Kidney epithelial cell (primary cell): ENCODE measurements at regions not wholly inside any gene's neighbourhood (a gene's known extent, or its start where the extent isn't known, plus 50 kb on each side); places are given as distances from the start of the nearest gene placed in this dataset.
A peak's percentile ranks its signal among the peaks of the same experiment; 100 is the strongest.

Experiments used
- DNase-seq: peaks from one replicate; pipeline ENCODE4 v3.0.0-alpha.2; 2010; ENCODE audit warnings: low read depth
- H3K27me3 ChIP-seq: 2 replicates; pipeline ENCODE4 v1.6.0; 2011; ENCODE audit warnings: low read length; ENCODE audit not compliant: control insufficient read depth, insufficient read depth
- H3K36me3 ChIP-seq: 2 replicates; pipeline ENCODE4 v1.5.1; 2011; ENCODE audit warnings: low read length; ENCODE audit not compliant: control insufficient read depth, insufficient read depth
- H3K4me3 ChIP-seq: 2 replicates; pipeline ENCODE4 v1.5.1; 2011; ENCODE audit warnings: low read depth, mild to moderate bottlenecking, control low read depth, low read length
- CTCF ChIP-seq: IDR thresholded peaks from 2 replicates; pipeline ENCODE4 v1.5.1; 2011; ENCODE audit warnings: mild to moderate bottlenecking, moderate library complexity, low read length, control low read depth, inconsistent platforms; ENCODE audit not compliant: insufficient read depth, poor library complexity, severe bottlenecking

- Histone ChIP-seq H3K4me3 (no peak overlapping the region), H3K36me3 (no peaks in the 10 kb centered on the region), H3K27me3 (no peaks in the 10 kb centered on the region)
- DNase-seq, result no peak
- TF ChIP-seq CTCF, result no peak
Observed at GRCh38 chrX:78476701-78477100, 149.3 kb upstream of the CYSLTR1 start.

GRCh38 chrX:78456909-78457308 lies 129.5 kb upstream of the CYSLTR1 start:
- H3K36me3 ChIP-seq, result no peaks in the 10 kb centered on the region
- TF ChIP-seq CTCF, result no peak
- no peaks in the 10 kb centered on the region for H3K27me3 ChIP-seq
- DNase-seq, result no peak
- H3K4me3 ChIP-seq, result no peak overlapping the region

GRCh38 chrX:78455901-78456300 lies 128.5 kb upstream of the CYSLTR1 start:
- peak; percentile 2 for DNase-seq
- no peak overlapping the region for H3K4me3 ChIP-seq
- no peaks in the 10 kb centered on the region for H3K36me3 ChIP-seq
- H3K27me3 ChIP-seq, result no peaks in the 10 kb centered on the region
- TF ChIP-seq CTCF, result no peak

- TF ChIP-seq CTCF, result no peak
- no peaks in the 10 kb centered on the region for H3K36me3 ChIP-seq
- no peaks in the 10 kb centered on the region for H3K27me3 ChIP-seq
- DNase-seq, result no peak
- no peak overlapping the region for H3K4me3 ChIP-seq
Observed at GRCh38 chrX:78452356-78452755, 124.9 kb upstream of the CYSLTR1 start.

GRCh38 chrX:78437621-78438020 lies 110.2 kb upstream of the CYSLTR1 start:
- H3K36me3 ChIP-seq, result no peaks in the 10 kb centered on the region
- no peak for DNase-seq
- H3K27me3 ChIP-seq, result no peaks in the 10 kb centered on the region
- no peak for TF ChIP-seq CTCF
- no peak overlapping the region for H3K4me3 ChIP-seq

GRCh38 chrX:78429172-78429571 lies 101.8 kb upstream of the CYSLTR1 start:
- H3K27me3 ChIP-seq, result no peaks in the 10 kb centered on the region
- no peak overlapping the region for H3K4me3 ChIP-seq
- no peaks in the 10 kb centered on the region for H3K36me3 ChIP-seq
- TF ChIP-seq CTCF, result no peak
- DNase-seq, result no peak
